ENCODE measurements at regions not wholly inside any gene's neighbourhood (a gene's known extent, or its start where the extent isn't known, plus 50 kb on each side); places are given as distances from the start of the nearest gene placed in this dataset.

DNA sequence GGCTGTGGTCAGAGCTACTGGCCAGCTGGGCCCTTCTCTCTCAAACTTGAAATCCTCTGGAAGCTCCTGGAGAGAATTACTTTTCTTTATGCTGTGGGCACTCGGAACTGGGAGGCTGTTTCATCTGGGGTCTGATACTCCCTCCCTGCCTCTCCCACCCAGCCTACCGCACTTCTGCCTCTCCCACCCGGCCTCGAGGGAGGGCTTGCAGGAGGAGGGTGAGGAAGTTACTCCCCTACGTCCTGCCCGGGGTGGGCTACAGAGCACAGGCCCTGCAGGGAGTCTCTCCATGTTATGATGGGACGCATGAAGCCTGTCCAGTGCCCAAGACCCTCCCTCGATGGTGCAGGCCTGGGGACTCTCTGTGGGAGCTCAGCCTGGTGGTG, 584.6 kb upstream of the MKI67 start:
- TF ChIP-seq EZH2phosphoT487 (IDR thresholded peaks at IDR 0.05; ENCODE audit: borderline replicate concordance, low read length) (no peak), EZH2 (IDR thresholded peaks at IDR 0.05; ENCODE audit: low read length, unreplicated experiment) (no peak)
- TF ChIP-seq, protein P1, sequence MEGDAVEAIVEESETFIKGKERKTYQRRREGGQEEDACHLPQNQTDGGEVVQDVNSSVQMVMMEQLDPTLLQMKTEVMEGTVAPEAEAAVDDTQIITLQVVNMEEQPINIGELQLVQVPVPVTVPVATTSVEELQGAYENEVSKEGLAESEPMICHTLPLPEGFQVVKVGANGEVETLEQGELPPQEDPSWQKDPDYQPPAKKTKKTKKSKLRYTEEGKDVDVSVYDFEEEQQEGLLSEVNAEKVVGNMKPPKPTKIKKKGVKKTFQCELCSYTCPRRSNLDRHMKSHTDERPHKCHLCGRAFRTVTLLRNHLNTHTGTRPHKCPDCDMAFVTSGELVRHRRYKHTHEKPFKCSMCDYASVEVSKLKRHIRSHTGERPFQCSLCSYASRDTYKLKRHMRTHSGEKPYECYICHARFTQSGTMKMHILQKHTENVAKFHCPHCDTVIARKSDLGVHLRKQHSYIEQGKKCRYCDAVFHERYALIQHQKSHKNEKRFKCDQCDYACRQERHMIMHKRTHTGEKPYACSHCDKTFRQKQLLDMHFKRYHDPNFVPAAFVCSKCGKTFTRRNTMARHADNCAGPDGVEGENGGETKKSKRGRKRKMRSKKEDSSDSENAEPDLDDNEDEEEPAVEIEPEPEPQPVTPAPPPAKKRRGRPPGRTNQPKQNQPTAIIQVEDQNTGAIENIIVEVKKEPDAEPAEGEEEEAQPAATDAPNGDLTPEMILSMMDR (conservative IDR thresholded peaks at IDR 0.05; ENCODE audit: low read depth, low read length): no peak
- no peak for ATAC-seq

DNA sequence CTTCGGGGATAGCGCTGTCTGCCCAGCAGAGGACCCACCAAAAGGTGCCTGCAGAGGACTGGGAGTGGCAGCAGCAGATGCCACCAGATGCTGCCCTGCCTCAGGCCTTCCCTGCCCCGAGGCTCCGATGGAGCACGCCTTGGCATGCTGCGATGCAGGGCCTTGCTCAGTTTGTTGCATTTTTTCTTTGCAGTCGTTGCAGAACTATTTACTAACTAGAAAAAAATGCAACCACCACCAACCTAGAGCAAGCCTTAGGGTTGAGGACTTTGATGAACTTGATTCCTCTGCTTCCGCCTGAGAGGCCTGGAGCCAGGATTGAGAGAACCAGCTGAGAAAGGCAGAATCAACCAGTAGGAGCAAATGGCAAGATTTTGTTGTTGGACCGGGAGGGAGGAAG, 585.6 kb upstream of the MKI67 start:
- CTCF ChIA-PET: no interaction called here
- H3K4me1 ChIP-seq (ENCODE audit: insufficient read depth, low read length): no peaks in the 10 kb centered on the region
- POLR2A ChIA-PET (ENCODE audit: unreplicated experiment): no interaction called here
- no peak overlapping the region for H2AFZ ChIP-seq (ENCODE audit: low read length)
- no peaks in the 10 kb centered on the region for H3K79me2 ChIP-seq (ENCODE audit: low read length)
- H4K20me1 ChIP-seq (ENCODE audit: low read length): no peaks in the 10 kb centered on the region
- intact Hi-C loops (cut with micrococcal nuclease): no loop called here
- no peak overlapping the region for H3K9ac ChIP-seq (ENCODE audit: low read length)
- H3K36me3 ChIP-seq (ENCODE audit: low read depth, low read length): no peaks in the 10 kb centered on the region
- no peak overlapping the region for H3K27ac ChIP-seq (ENCODE audit: low read length)
- H3K27me3 ChIP-seq (ENCODE audit: low read length): no peaks in the 10 kb centered on the region
- H3K9me2 ChIP-seq (replicated peaks; ENCODE audit: low read length): no peaks in the 10 kb centered on the region
- H3K4me3 ChIP-seq (ENCODE audit: low read length): no peak overlapping the region
- no peaks in the 10 kb centered on the region for H3F3A ChIP-seq (ENCODE audit: low read length, unreplicated experiment)
- TF ChIP-seq EZH2phosphoT487 (IDR thresholded peaks at IDR 0.05; ENCODE audit: borderline replicate concordance, low read length): no peak
- TF ChIP-seq, protein P1 (conservative IDR thresholded peaks at IDR 0.05; ENCODE audit: low read depth, low read length): no peak
- TF ChIP-seq EZH2 (IDR thresholded peaks at IDR 0.05; ENCODE audit: low read length, unreplicated experiment): no peak
- ATAC-seq: no peak
- no peaks in the 10 kb centered on the region for H3K9me3 ChIP-seq (ENCODE audit: low read length)
- no TSS peak for BruUV-seq (replicated peaks)
- DNase-seq: no peak
- no peak overlapping the region for H3K4me2 ChIP-seq (ENCODE audit: low read length)

More for the DNA sequence above, 584.6 kb upstream of the MKI67 start:
- ChIA-PET POLR2A (ENCODE audit: unreplicated experiment) (no interaction called here), CTCF (no interaction called here)
- no peak overlapping the region for H2AFZ ChIP-seq (ENCODE audit: low read length)
- no peak overlapping the region for H3K4me3 ChIP-seq (ENCODE audit: low read length)
- H3K9ac ChIP-seq (ENCODE audit: low read length): no peak overlapping the region
- intact Hi-C loops (cut with micrococcal nuclease): no loop called here
- H3K36me3 ChIP-seq (ENCODE audit: low read depth, low read length): no peaks in the 10 kb centered on the region
- no peaks in the 10 kb centered on the region for H3K27me3 ChIP-seq (ENCODE audit: low read length)
- no peaks in the 10 kb centered on the region for H3K79me2 ChIP-seq (ENCODE audit: low read length)
- BruUV-seq (replicated peaks): no TSS peak
- DNase-seq: no peak
- no peak overlapping the region for H3K27ac ChIP-seq (ENCODE audit: low read length)
- H3K9me3 ChIP-seq (ENCODE audit: low read length): no peaks in the 10 kb centered on the region
- H3K4me1 ChIP-seq (ENCODE audit: insufficient read depth, low read length): no peaks in the 10 kb centered on the region
- no peaks in the 10 kb centered on the region for H3F3A ChIP-seq (ENCODE audit: low read length, unreplicated experiment)
- H3K9me2 ChIP-seq (replicated peaks; ENCODE audit: low read length): no peaks in the 10 kb centered on the region
- H3K4me2 ChIP-seq (ENCODE audit: low read length): no peak overlapping the region
- H4K20me1 ChIP-seq (ENCODE audit: low read length): no peaks in the 10 kb centered on the region

DNA sequence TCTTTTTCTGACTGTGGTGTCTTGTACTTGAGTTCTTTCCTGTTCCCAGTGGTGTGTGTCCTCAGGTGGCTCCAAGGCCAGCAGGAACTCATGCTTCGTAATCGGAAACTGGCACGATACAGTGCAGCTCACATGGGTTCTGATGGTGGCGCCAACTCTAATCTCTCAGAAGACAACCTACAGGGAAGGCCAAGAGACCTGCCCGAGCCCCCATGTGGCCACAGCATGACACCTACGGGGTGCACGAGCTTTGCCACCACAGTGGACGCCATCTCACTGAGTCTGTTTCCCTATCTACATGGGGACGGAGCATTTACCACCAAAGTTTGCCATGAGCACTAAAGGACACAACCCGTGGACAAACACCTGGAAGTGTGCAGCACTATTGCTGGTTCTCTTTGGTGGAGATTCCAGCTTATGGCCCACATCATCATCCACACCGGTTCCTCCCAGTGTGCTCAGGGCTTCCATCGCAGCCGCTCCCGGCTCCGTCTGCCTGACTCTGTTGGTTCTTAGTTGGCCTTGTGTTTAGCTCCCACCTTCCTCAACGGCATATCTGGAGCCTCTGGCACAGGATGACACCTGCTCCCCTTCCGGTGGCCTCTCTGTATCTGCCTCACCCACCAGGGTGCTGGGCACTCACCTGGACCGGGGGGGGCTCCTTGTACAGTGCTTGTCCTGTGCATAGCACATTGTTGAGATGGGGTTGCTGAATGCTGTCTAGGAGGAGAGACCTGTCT, 586.6 kb upstream of the MKI67 start:
- Histone ChIP-seq H3K27me3 (ENCODE audit: low read length) (no peaks in the 10 kb centered on the region), H4K20me1 (ENCODE audit: low read length) (no peaks in the 10 kb centered on the region), H3K9me2 (replicated peaks; ENCODE audit: low read length) (no peaks in the 10 kb centered on the region), H3F3A (ENCODE audit: low read length, unreplicated experiment) (no peaks in the 10 kb centered on the region), H3K4me1 (ENCODE audit: insufficient read depth, low read length) (no peaks in the 10 kb centered on the region), H3K4me2 (ENCODE audit: low read length) (no peak overlapping the region), H3K27ac (ENCODE audit: low read length) (no peak overlapping the region), H3K9ac (ENCODE audit: low read length) (no peak overlapping the region), H2AFZ (ENCODE audit: low read length) (no peak overlapping the region), H3K79me2 (ENCODE audit: low read length) (no peaks in the 10 kb centered on the region), H3K9me3 (ENCODE audit: low read length) (no peaks in the 10 kb centered on the region), H3K4me3 (ENCODE audit: low read length) (no peak overlapping the region), H3K36me3 (ENCODE audit: low read depth, low read length) (no peaks in the 10 kb centered on the region)
- TF ChIP-seq, protein P1 (conservative IDR thresholded peaks at IDR 0.05; ENCODE audit: low read depth, low read length): no peak
- no peak for TF ChIP-seq EZH2phosphoT487 (IDR thresholded peaks at IDR 0.05; ENCODE audit: borderline replicate concordance, low read length)
- no peak for TF ChIP-seq EZH2 (IDR thresholded peaks at IDR 0.05; ENCODE audit: low read length, unreplicated experiment)
- intact Hi-C loops (cut with micrococcal nuclease): no loop called here
- BruUV-seq (replicated peaks): no TSS peak
- no peak for DNase-seq
- POLR2A ChIA-PET (ENCODE audit: unreplicated experiment): no interaction called here
- no peak for ATAC-seq
- CTCF ChIA-PET: no interaction called here

Measured in PC-3 (cell line).